Lower leg skin (tissue), 3 donors: ENCODE measurements at regions not wholly inside any gene's neighbourhood (a gene's known extent, or its start where the extent isn't known, plus 50 kb on each side); places are given as distances from the start of the nearest gene placed in this dataset.

Experiments
- POLR2A ChIP-seq, 2 donors: fragments of 450-650 bp; IDR thresholded peaks; one replicate each; pipeline ENCODE4 v1.6.1; 2016 to 2017; ENCODE audit warnings: antibody characterized with exemption in 2 of 2, mild to moderate bottlenecking in 1 of 2, moderate library complexity in 1 of 2
- TF ChIP-seq, protein P1 (sequence below), 3 donors: fragments of 450-650 bp; IDR thresholded peaks; one replicate each; pipeline ENCODE4 v1.5.1; 2016; ENCODE audit warnings: antibody characterized with exemption in 3 of 3, mild to moderate bottlenecking in 3 of 3, moderate library complexity in 2 of 3

DNA sequence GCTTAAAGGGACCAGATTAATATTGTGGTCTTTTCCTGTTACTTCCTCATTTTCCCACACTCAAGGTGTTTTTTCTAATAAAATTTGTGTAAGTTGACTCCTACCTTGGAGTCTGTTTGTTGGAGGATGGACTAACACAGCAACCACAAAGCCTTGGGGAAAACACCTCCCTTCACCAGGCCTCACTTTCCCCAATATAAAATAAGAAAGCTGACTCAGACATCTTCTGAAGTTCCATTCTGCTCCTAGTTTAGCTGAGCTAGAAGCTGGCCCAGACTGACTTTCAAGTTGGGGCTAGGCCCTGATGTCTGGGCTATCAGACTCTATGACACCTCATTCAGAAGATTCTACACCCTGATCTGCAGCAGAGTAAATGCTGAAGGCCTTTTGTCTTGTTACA is 73.0 kb upstream of the ADRB1 start:
- no peak for TF ChIP-seq POLR2A (IDR thresholded peaks at IDR 0.05)
- TF ChIP-seq, protein P1, sequence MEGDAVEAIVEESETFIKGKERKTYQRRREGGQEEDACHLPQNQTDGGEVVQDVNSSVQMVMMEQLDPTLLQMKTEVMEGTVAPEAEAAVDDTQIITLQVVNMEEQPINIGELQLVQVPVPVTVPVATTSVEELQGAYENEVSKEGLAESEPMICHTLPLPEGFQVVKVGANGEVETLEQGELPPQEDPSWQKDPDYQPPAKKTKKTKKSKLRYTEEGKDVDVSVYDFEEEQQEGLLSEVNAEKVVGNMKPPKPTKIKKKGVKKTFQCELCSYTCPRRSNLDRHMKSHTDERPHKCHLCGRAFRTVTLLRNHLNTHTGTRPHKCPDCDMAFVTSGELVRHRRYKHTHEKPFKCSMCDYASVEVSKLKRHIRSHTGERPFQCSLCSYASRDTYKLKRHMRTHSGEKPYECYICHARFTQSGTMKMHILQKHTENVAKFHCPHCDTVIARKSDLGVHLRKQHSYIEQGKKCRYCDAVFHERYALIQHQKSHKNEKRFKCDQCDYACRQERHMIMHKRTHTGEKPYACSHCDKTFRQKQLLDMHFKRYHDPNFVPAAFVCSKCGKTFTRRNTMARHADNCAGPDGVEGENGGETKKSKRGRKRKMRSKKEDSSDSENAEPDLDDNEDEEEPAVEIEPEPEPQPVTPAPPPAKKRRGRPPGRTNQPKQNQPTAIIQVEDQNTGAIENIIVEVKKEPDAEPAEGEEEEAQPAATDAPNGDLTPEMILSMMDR (IDR thresholded peaks at IDR 0.05): no peak
